Astrocyte (in vitro differentiated cells and primary cell): ENCODE measurements at regions not wholly inside any gene's neighbourhood (a gene's known extent, or its start where the extent isn't known, plus 50 kb on each side); places are given as distances from the start of the nearest gene placed in this dataset.

Source experiments
- DNase-seq: peaks from one replicate; pipeline ENCODE4 v3.0.0-alpha.2; 2010; ENCODE audit warnings: low read depth
- FAIRE-seq: peaks from 2 replicates; lab custom pipeline; 2011; peaks lifted over from hg19 to GRCh38; lab: Jason Lieb, UNC
- H2AFZ ChIP-seq: 2 replicates; pipeline ENCODE4 v1.6.0; 2012; ENCODE audit warnings: low read depth, low read length, inconsistent platforms
- H3K27ac ChIP-seq: 2 replicates; pipeline ENCODE4 v1.5.1; 2011; ENCODE audit warnings: low read depth, low read length, inconsistent platforms
- H3K27me3 ChIP-seq: 2 replicates; pipeline ENCODE4 v1.6.0; 2011; ENCODE audit warnings: low read length, inconsistent platforms; ENCODE audit not compliant: insufficient read depth
- H3K36me3 ChIP-seq: 2 replicates; pipeline ENCODE4 v1.5.1; 2011; ENCODE audit warnings: low read length, inconsistent platforms; ENCODE audit not compliant: insufficient read depth
- H3K4me1 ChIP-seq: 2 replicates; pipeline ENCODE4 v1.5.1; 2011; ENCODE audit warnings: low read length, inconsistent platforms; ENCODE audit not compliant: insufficient read depth
- H3K4me2 ChIP-seq: 2 replicates; pipeline ENCODE4 v1.6.0; 2012; ENCODE audit warnings: low read length, inconsistent platforms
- H3K4me3 ChIP-seq: 2 replicates; pipeline ENCODE4 v1.5.1; 2011; ENCODE audit warnings: low read depth, mild to moderate bottlenecking, low read length, inconsistent platforms; ENCODE audit not compliant: insufficient read depth
- H3K79me2 ChIP-seq: 2 replicates; pipeline ENCODE4 v1.6.0; 2012; ENCODE audit warnings: mild to moderate bottlenecking, low read length, inconsistent platforms; ENCODE audit not compliant: insufficient read depth
- H3K9ac ChIP-seq: 2 replicates; pipeline ENCODE4 v1.6.0; 2012; ENCODE audit warnings: mild to moderate bottlenecking, low read length, inconsistent platforms
- H3K9me3 ChIP-seq: 2 replicates; pipeline ENCODE4 v1.5.1; 2012; ENCODE audit warnings: low read depth, mild to moderate bottlenecking, low read length, inconsistent platforms; ENCODE audit not compliant: insufficient read depth
- H4K20me1 ChIP-seq: 2 replicates; pipeline ENCODE4 v1.6.0; 2012; ENCODE audit warnings: low read length, inconsistent platforms; ENCODE audit not compliant: insufficient read depth
- H3K27ac Mint-ChIP-seq: one replicate; pipeline ENCODE4 v1.8.0; 2021; ENCODE audit warnings: mild to moderate bottlenecking, mixed read lengths; ENCODE audit not compliant: unreplicated experiment
- H3K27me3 Mint-ChIP-seq: one replicate; pipeline ENCODE4 v1.8.0; 2021; ENCODE audit warnings: low read depth, mixed read lengths; ENCODE audit not compliant: unreplicated experiment
- H3K36me3 Mint-ChIP-seq: one replicate; pipeline ENCODE4 v1.8.0; 2021; ENCODE audit warnings: low read depth, mixed read lengths; ENCODE audit not compliant: unreplicated experiment
- H3K4me1 Mint-ChIP-seq: one replicate; pipeline ENCODE4 v1.8.0; 2021; ENCODE audit warnings: low read depth, mixed read lengths; ENCODE audit not compliant: unreplicated experiment
- H3K4me3 Mint-ChIP-seq: one replicate; pipeline ENCODE4 v1.8.0; 2021; ENCODE audit warnings: mild to moderate bottlenecking, moderate library complexity, mixed read lengths; ENCODE audit not compliant: unreplicated experiment
- H3K9me3 Mint-ChIP-seq: one replicate; pipeline ENCODE4 v1.8.0; 2021; ENCODE audit warnings: mild to moderate bottlenecking, mixed read lengths; ENCODE audit not compliant: unreplicated experiment
- CTCF ChIP-seq: IDR thresholded peaks from 2 replicates; pipeline ENCODE4 v1.5.1; 2011; ENCODE audit warnings: low read depth, mild to moderate bottlenecking, inconsistent platforms, low read length, moderate library complexity; ENCODE audit not compliant: insufficient read depth
- EZH2 ChIP-seq: IDR thresholded peaks from 2 replicates; pipeline ENCODE4 v1.6.1; 2012; ENCODE audit warnings: mild to moderate bottlenecking, low read length, inconsistent platforms; ENCODE audit not compliant: insufficient read depth

GRCh38 chr1:55640708-55641473 is 425.7 kb upstream of the USP24 start:
- Histone ChIP-seq H3K4me1 (no peaks in the 10 kb centered on the region), H3K9me3 (no peaks in the 10 kb centered on the region), H2AFZ (no peak overlapping the region), H4K20me1 (no peaks in the 10 kb centered on the region), H3K27me3 (no peaks in the 10 kb centered on the region), H3K4me2 (peak overlapping the region; percentile 32), H3K9ac (no peak overlapping the region), H3K27ac (no peak overlapping the region), H3K79me2 (no peaks in the 10 kb centered on the region), H3K4me3 (no peak overlapping the region), H3K36me3 (no peaks in the 10 kb centered on the region)
- Mint-ChIP-seq H3K36me3 (no peaks in the 10 kb centered on the region), H3K4me1 (no peaks in the 10 kb centered on the region), H3K27ac (no peak overlapping the region), H3K4me3 (no peak overlapping the region), H3K27me3 (peaks cover 17% of the 10 kb centered on the region), H3K9me3 (peaks cover 6% of the 10 kb centered on the region)
- FAIRE-seq (peak; percentile 5), DNase-seq (no peak)
- TF ChIP-seq CTCF = no peak
- TF ChIP-seq EZH2 = no peak

GRCh38 chr1:55639526-55639925 is 424.4 kb upstream of the USP24 start:
- no peak for DNase-seq
- no peaks in the 10 kb centered on the region for H3K36me3 ChIP-seq
- Mint-ChIP-seq H3K4me1 (no peaks in the 10 kb centered on the region), H3K27ac (no peak overlapping the region), H3K9me3 (peaks cover 6% of the 10 kb centered on the region), H3K4me3 (no peak overlapping the region), H3K36me3 (no peaks in the 10 kb centered on the region), H3K27me3 (peaks cover 11% of the 10 kb centered on the region)
- TF ChIP-seq CTCF (no peak), EZH2 (no peak)
- no peak overlapping the region for H3K4me3 ChIP-seq
- no peaks in the 10 kb centered on the region for H3K4me1 ChIP-seq
- no peaks in the 10 kb centered on the region for H3K27me3 ChIP-seq
- no peak overlapping the region for H3K27ac ChIP-seq
- no peak overlapping the region for H3K4me2 ChIP-seq
- FAIRE-seq = no peak
- no peaks in the 10 kb centered on the region for H3K9me3 ChIP-seq
- H4K20me1 ChIP-seq = no peaks in the 10 kb centered on the region
- H3K79me2 ChIP-seq = no peaks in the 10 kb centered on the region
- H2AFZ ChIP-seq = no peak overlapping the region
- H3K9ac ChIP-seq = no peak overlapping the region

GRCh38 chr1:55639051-55639450 is 423.9 kb upstream of the USP24 start:
- no peak for FAIRE-seq
- Histone ChIP-seq H3K27me3 (no peaks in the 10 kb centered on the region), H3K9me3 (no peaks in the 10 kb centered on the region), H3K27ac (no peak overlapping the region), H3K4me3 (no peak overlapping the region), H3K79me2 (no peaks in the 10 kb centered on the region), H3K4me1 (no peaks in the 10 kb centered on the region), H4K20me1 (no peaks in the 10 kb centered on the region), H3K9ac (no peak overlapping the region), H2AFZ (no peak overlapping the region), H3K36me3 (no peaks in the 10 kb centered on the region), H3K4me2 (no peak overlapping the region)
- H3K36me3 Mint-ChIP-seq = no peaks in the 10 kb centered on the region
- H3K4me3 Mint-ChIP-seq = no peak overlapping the region
- TF ChIP-seq CTCF (no peak), EZH2 (no peak)
- H3K4me1 Mint-ChIP-seq = no peaks in the 10 kb centered on the region
- no peak for DNase-seq
- peaks cover 11% of the 10 kb centered on the region for H3K27me3 Mint-ChIP-seq
- peaks cover 6% of the 10 kb centered on the region for H3K9me3 Mint-ChIP-seq
- no peak overlapping the region for H3K27ac Mint-ChIP-seq
